ENCODE measurements at regions not wholly inside any gene's neighbourhood (a gene's known extent, or its start where the extent isn't known, plus 50 kb on each side); places are given as distances from the start of the nearest gene placed in this dataset.

- H3K56ac ChIP-seq (replicated peaks; ENCODE audit: insufficient read length, low read depth, low read length) = no peak overlapping the region
- H3K27me3 ChIP-seq (replicated peaks in 1 of 4; ENCODE audit: control insufficient read depth in 3 of 4, extremely low read depth in 1 of 4, insufficient read depth in 3 of 4, low read length in 3 of 4) = no peaks in the 10 kb centered on the region
- no peak overlapping the region for H2BK20ac ChIP-seq (ENCODE audit: low read length)
- no peak overlapping the region for H4K5ac ChIP-seq (ENCODE audit: insufficient read length, low read depth, low read length)
- no peak overlapping the region for H4K8ac ChIP-seq (ENCODE audit: extremely low read depth, insufficient read depth, low read length)
- no peaks in the 10 kb centered on the region for H4K20me1 ChIP-seq (replicated peaks in 1 of 2; ENCODE audit: control insufficient read depth in 1 of 2, insufficient read depth in 2 of 2, low read length in 2 of 2)
- TF ChIP-seq RAD21 (IDR thresholded peaks at IDR 0.05 in 1 of 2, conservative IDR thresholded peaks at IDR 0.05 in 1 of 2; ENCODE audit: low read depth in 2 of 2, low read length in 2 of 2) (no peak), SAP30 (IDR thresholded peaks at IDR 0.05; ENCODE audit: insufficient read depth, insufficient replicate concordance, low read length) (no peak), YY1 (IDR thresholded peaks at IDR 0.05; ENCODE audit: low read depth, low read length) (no peak), MAFK (IDR thresholded peaks at IDR 0.05; ENCODE audit: low read depth, low read length) (peak; percentile 60; the same call in 1 of the 2 replicates)
- H3K23me2 ChIP-seq (ENCODE audit: low read depth, low read length) = no peaks in the 10 kb centered on the region
- ChIA-PET POLR2A (ENCODE audit: partially characterized antibody) (no interaction called here), CTCF (ENCODE audit: partially characterized antibody) (interaction anchor here (1.2 kb wide), 1 partner anchor 76 kb away, joined by 4 read pairs; no protein-coding TSS in a partner anchor)
- FAIRE-seq (no peak), DNase-seq (ENCODE audit: low read depth in 1 of 2, low spot score in 2 of 2) (no peak)
- 93% methylated on average over 11 of the region's 11 CpGs; no CpG with 5 or more reads in 1 of the 2 experiments for WGBS, 2 experiments (ENCODE audit: extremely low coverage in 1 of 2, insufficient coverage in 1 of 2, insufficient read length in 1 of 2, insufficient replicate concordance in 2 of 2, low coverage in 1 of 2, low lambda C conversion rate in 2 of 2, missing lambda C conversion rate in 1 of 2)
- H2BK5ac ChIP-seq (ENCODE audit: low read depth, low read length) = no peak overlapping the region
- no peak overlapping the region for H2BK120ac ChIP-seq (replicated peaks; ENCODE audit: low read depth, low read length)
- H3K4me3 ChIP-seq (ENCODE audit: extremely low read depth in 1 of 4, insufficient read depth in 2 of 4, low read depth in 3 of 4, low read length in 4 of 4) = no peak overlapping the region
- no peak overlapping the region for H2AK5ac ChIP-seq (ENCODE audit: low read depth, low read length)
- no peak overlapping the region for H3K14ac ChIP-seq (ENCODE audit: insufficient read length)
- no peak overlapping the region for H2AFZ ChIP-seq (ENCODE audit: low read length)
- H3K23ac ChIP-seq (ENCODE audit: insufficient read length) = no peak overlapping the region
- no peak overlapping the region for H3K4ac ChIP-seq (replicated peaks; ENCODE audit: insufficient read length, low read depth, low read length)
- H3K36me3 ChIP-seq (ENCODE audit: control insufficient read depth in 2 of 4, insufficient read depth in 4 of 4, low read length in 3 of 4) = no peaks in the 10 kb centered on the region
- H3K18ac ChIP-seq (ENCODE audit: extremely low read depth, low read length) = no peak overlapping the region
- H3K27ac ChIP-seq (ENCODE audit: low read depth, low read length) = no peak overlapping the region
- no peaks in the 10 kb centered on the region for H3K79me2 ChIP-seq (ENCODE audit: control insufficient read depth in 1 of 2, insufficient read depth in 2 of 2, low read length in 2 of 2)
- H3K4me1 ChIP-seq (replicated peaks in 1 of 4; ENCODE audit: control insufficient read depth in 3 of 4, insufficient read depth in 4 of 4, low read length in 3 of 4) = peaks cover 0 to 8% (median under 1%) of the 10 kb centered on the region in 4 experiments; a peak in 4 of 7 replicates
- no peaks in the 10 kb centered on the region for H3K9me3 ChIP-seq (ENCODE audit: insufficient read depth in 2 of 2, low read depth in 1 of 2, low read length in 1 of 2)
- no peak overlapping the region for H2BK12ac ChIP-seq (ENCODE audit: low read depth, low read length)
- no peak overlapping the region for H4K91ac ChIP-seq (replicated peaks; ENCODE audit: insufficient read length, low read length)
- no peak overlapping the region for H3K4me2 ChIP-seq (ENCODE audit: insufficient read depth in 1 of 2, low read depth in 2 of 2, low read length in 2 of 2)
- H3K79me1 ChIP-seq (ENCODE audit: low read depth, low read length) = no peaks in the 10 kb centered on the region
- H2BK15ac ChIP-seq (ENCODE audit: low read length) = no peak overlapping the region
- no peak overlapping the region for H3K9ac ChIP-seq (replicated peaks in 1 of 4; ENCODE audit: extremely low read depth in 1 of 4, low read depth in 3 of 4, low read length in 3 of 4)
Observed at GRCh38 chr6:12363651-12364381, 73.7 kb downstream of the EDN1 start.

Measured in H1 (cell line).